H1 (cell line): ENCODE measurements at regions not wholly inside any gene's neighbourhood (a gene's known extent, or its start where the extent isn't known, plus 50 kb on each side); places are given as distances from the start of the nearest gene placed in this dataset.

Experiments used
- CTCF ChIA-PET: fragments of 300-600 bp; sonication (Branson Sonifier 250); formaldehyde crosslinking; loops from one replicate; lab custom pipeline; 2021; ENCODE audit not compliant: partially characterized antibody; lab: Charles Lee
- POLR2A ChIA-PET: fragments of 300-600 bp; sonication (Branson Sonifier 250); formaldehyde crosslinking; loops from one replicate; lab custom pipeline; 2021; ENCODE audit warnings: inconsistent platforms; ENCODE audit not compliant: partially characterized antibody; lab: Charles Lee
- DNase-seq, 2 experiments: peaks; one replicate each; pipeline versions ENCODE4 v3.0.0 to v3.0.0-alpha.2; 2010 to 2022; ENCODE audit warnings: low spot score in 2 of 2, low read depth in 1 of 2, mixed read lengths in 1 of 2
- FAIRE-seq: peaks from 2 replicates; lab custom pipeline; 2011; peaks lifted over from hg19 to GRCh38; lab: Jason Lieb, UNC
- H2AFZ ChIP-seq: 2 replicates; pipeline ENCODE4 v1.8.1; 2012; ENCODE audit warnings: low read length, inconsistent platforms
- H2AK5ac ChIP-seq: 2 replicates; pipeline ENCODE4 v1.6.1; 2013; ENCODE audit warnings: low read depth, low read length
- H2BK120ac ChIP-seq: replicated peaks from 2 replicates; pipeline ENCODE3; 2013; ENCODE audit warnings: low read depth, low read length, inconsistent platforms
- H2BK12ac ChIP-seq: 2 replicates; pipeline ENCODE4 v1.6.1; 2013; ENCODE audit warnings: low read depth, low read length
- H2BK15ac ChIP-seq: 2 replicates; pipeline ENCODE4 v1.6.1; 2013; ENCODE audit warnings: low read length
- H2BK20ac ChIP-seq: 2 replicates; pipeline ENCODE4 v1.6.1; 2013; ENCODE audit warnings: low read length
- H2BK5ac ChIP-seq: 2 replicates; pipeline ENCODE4 v1.6.1; 2013; ENCODE audit warnings: low read depth, low read length
- H3K14ac ChIP-seq: 2 replicates; pipeline ENCODE4 v1.6.1; 2013; ENCODE audit warnings: inconsistent platforms; ENCODE audit not compliant: insufficient read length
- H3K18ac ChIP-seq: 2 replicates; pipeline ENCODE4 v1.6.1; 2013; ENCODE audit warnings: low read length; ENCODE audit errors: extremely low read depth
- H3K23ac ChIP-seq: 2 replicates; pipeline ENCODE4 v1.6.1; 2013; ENCODE audit warnings: inconsistent platforms; ENCODE audit not compliant: insufficient read length
- H3K23me2 ChIP-seq: 2 replicates; pipeline ENCODE4 v1.6.1; 2013; ENCODE audit warnings: low read depth, low read length
- H3K27ac ChIP-seq: 2 replicates; pipeline ENCODE4 v1.6.1; 2011; ENCODE audit warnings: low read depth, low read length, inconsistent platforms
- H3K27me3 ChIP-seq, 4 experiments: replicated peaks in 1 of 4; 1 replicate in 1 of 4; 2 replicates in 3 of 4; pipeline versions ENCODE4 v1.6.1 to v1.8.1; 2011 to 2013; ENCODE audit warnings: low read length in 3 of 4, mild to moderate bottlenecking in 3 of 4, inconsistent platforms in 2 of 4, mixed read lengths in 2 of 4, moderate library complexity in 1 of 4; ENCODE audit not compliant: control insufficient read depth in 3 of 4, insufficient read depth in 3 of 4; ENCODE audit errors: extremely low read depth in 1 of 4
- H3K36me3 ChIP-seq, 4 experiments: 2 replicates each; pipeline versions ENCODE4 v1.6.1 to v1.8.1; 2011 to 2013; ENCODE audit warnings: mild to moderate bottlenecking in 4 of 4, low read length in 3 of 4, moderate library complexity in 2 of 4, control low read depth in 1 of 4, inconsistent platforms in 1 of 4; ENCODE audit not compliant: insufficient read depth in 4 of 4, control insufficient read depth in 2 of 4
- H3K4ac ChIP-seq: replicated peaks from 2 replicates; pipeline ENCODE3; 2013; ENCODE audit warnings: low read length, low read depth, mixed read lengths, inconsistent platforms; ENCODE audit not compliant: insufficient read length
- H3K4me1 ChIP-seq, 4 experiments: replicated peaks in 1 of 4; 1 replicate in 1 of 4; 2 replicates in 3 of 4; pipeline versions ENCODE4 v1.6.1 to v1.8.1; 2011 to 2013; ENCODE audit warnings: low read length in 3 of 4, inconsistent platforms in 2 of 4, mixed read lengths in 1 of 4; ENCODE audit not compliant: insufficient read depth in 4 of 4, control insufficient read depth in 3 of 4
- H3K4me2 ChIP-seq, 2 experiments: 2 replicates each; pipeline versions ENCODE4 v1.6.1 to v1.8.1; 2011 to 2013; ENCODE audit warnings: low read depth in 2 of 2, low read length in 2 of 2, control low read depth in 1 of 2, inconsistent platforms in 1 of 2, mild to moderate bottlenecking in 1 of 2; ENCODE audit not compliant: insufficient read depth in 1 of 2
- H3K4me3 ChIP-seq, 4 experiments: fragments of 200-600, 300-600 bp in 1 of 4; sonication (generic), shearing (Covaris generic), sonication (Bioruptor Twin) in 1 of 4; 2 replicates each; pipeline versions ENCODE4 v1.5.1 to v1.8.1; 2011 to 2016; ENCODE audit warnings: low read length in 4 of 4, low read depth in 3 of 4, control low read depth in 2 of 4, inconsistent platforms in 2 of 4, mild to moderate bottlenecking in 2 of 4, mixed read lengths in 1 of 4, moderate library complexity in 1 of 4; ENCODE audit not compliant: insufficient read depth in 2 of 4; ENCODE audit errors: extremely low read depth in 1 of 4
- H3K56ac ChIP-seq: replicated peaks from 2 replicates; pipeline ENCODE3; 2013; ENCODE audit warnings: low read depth, mild to moderate bottlenecking, mixed read lengths, low read length, inconsistent platforms; ENCODE audit not compliant: insufficient read length
- H3K79me1 ChIP-seq: 2 replicates; pipeline ENCODE4 v1.6.1; 2013; ENCODE audit warnings: low read depth, low read length, control low read depth
- H3K79me2 ChIP-seq, 2 experiments: 2 replicates each; pipeline versions ENCODE4 v1.6.1 to v1.8.1; 2012 to 2013; ENCODE audit warnings: low read length in 2 of 2, mild to moderate bottlenecking in 2 of 2, inconsistent platforms in 1 of 2; ENCODE audit not compliant: insufficient read depth in 2 of 2, control insufficient read depth in 1 of 2
- H3K9ac ChIP-seq, 4 experiments: replicated peaks in 1 of 4; 1 replicate in 1 of 4; 2 replicates in 3 of 4; pipeline versions ENCODE4 v1.6.1 to v1.8.1; 2011 to 2013; ENCODE audit warnings: low read depth in 3 of 4, low read length in 3 of 4, control low read depth in 2 of 4, mild to moderate bottlenecking in 2 of 4, moderate library complexity in 2 of 4, inconsistent platforms in 1 of 4; ENCODE audit errors: extremely low read depth in 1 of 4
- H3K9me3 ChIP-seq, 2 experiments: 2 replicates each; pipeline versions ENCODE4 v1.6.1 to v1.8.1; 2012 to 2013; ENCODE audit warnings: mild to moderate bottlenecking in 2 of 2, moderate library complexity in 2 of 2, control low read depth in 1 of 2, inconsistent platforms in 1 of 2, low read depth in 1 of 2, low read length in 1 of 2, mixed read lengths in 1 of 2; ENCODE audit not compliant: insufficient read depth in 2 of 2
- H4K20me1 ChIP-seq, 2 experiments: replicated peaks in 1 of 2; 2 replicates each; pipeline versions ENCODE3 to v1.8.1; 2011 to 2013; ENCODE audit warnings: inconsistent platforms in 2 of 2, low read length in 2 of 2, mild to moderate bottlenecking in 1 of 2; ENCODE audit not compliant: insufficient read depth in 2 of 2, control insufficient read depth in 1 of 2
- H4K5ac ChIP-seq: 2 replicates; pipeline ENCODE4 v1.6.1; 2013; ENCODE audit warnings: low read length, low read depth, mixed read lengths, inconsistent platforms; ENCODE audit not compliant: insufficient read length
- H4K8ac ChIP-seq: 2 replicates; pipeline ENCODE4 v1.8.0; 2013; ENCODE audit warnings: mild to moderate bottlenecking, moderate library complexity, low read length, inconsistent platforms; ENCODE audit not compliant: insufficient read depth; ENCODE audit errors: extremely low read depth
- H4K91ac ChIP-seq: replicated peaks from 2 replicates; pipeline ENCODE3; 2013; ENCODE audit warnings: low read length, mixed read lengths, inconsistent platforms; ENCODE audit not compliant: insufficient read length
- ATF2 ChIP-seq: IDR thresholded peaks from 2 replicates; pipeline ENCODE4 v1.6.1; 2012; ENCODE audit warnings: low read length, inconsistent platforms
- CTCF ChIP-seq, 3 experiments: IDR thresholded peaks; 1 replicate in 2 of 3; 2 replicates in 1 of 3; pipeline versions ENCODE4 v1.5.1 to v1.6.1; 2011; ENCODE audit warnings: low read length in 3 of 3, mild to moderate bottlenecking in 3 of 3, inconsistent platforms in 2 of 3, low read depth in 1 of 3, moderate library complexity in 1 of 3; ENCODE audit not compliant: insufficient read depth in 1 of 3; ENCODE audit errors: control extremely low read depth in 1 of 3
- GABPA ChIP-seq: IDR thresholded peaks from 2 replicates; pipeline ENCODE4 v1.6.1; 2011; ENCODE audit warnings: mild to moderate bottlenecking, low read length, moderate library complexity, borderline replicate concordance; ENCODE audit not compliant: insufficient read depth
- KDM4A ChIP-seq: IDR thresholded peaks from one replicate; pipeline ENCODE4 v1.7.1; 2012; ENCODE audit warnings: low read depth, mild to moderate bottlenecking, moderate library complexity, low read length, inconsistent platforms; ENCODE audit not compliant: severe bottlenecking
- MAFK ChIP-seq: IDR thresholded peaks from 2 replicates; pipeline ENCODE4 v1.6.1; 2012; ENCODE audit warnings: low read depth, mild to moderate bottlenecking, improper control_type of control experiment, low read length
- NANOG ChIP-seq: IDR thresholded peaks from 2 replicates; pipeline ENCODE4 v1.6.1; 2011; ENCODE audit warnings: low read length, low read depth, mild to moderate bottlenecking, inconsistent platforms; ENCODE audit not compliant: insufficient read depth, poor library complexity, severe bottlenecking
- RNF2 ChIP-seq: fragments of 200-900, 300-1000 bp; sonication (generic); IDR thresholded peaks from 2 replicates; pipeline ENCODE4 v1.7.1; 2016; ENCODE audit warnings: borderline replicate concordance, low read depth, mild to moderate bottlenecking, antibody characterized with exemption, low read length; ENCODE audit not compliant: poor library complexity, severe bottlenecking; ENCODE audit errors: missing control alignments
- RXRA ChIP-seq: IDR thresholded peaks from 2 replicates; pipeline ENCODE4 v1.6.1; 2011; ENCODE audit warnings: low read depth, mild to moderate bottlenecking, low read length, moderate library complexity; ENCODE audit not compliant: insufficient read depth
- SUZ12 ChIP-seq: fragments of 200-600 bp; sonication (generic); IDR thresholded peaks from 2 replicates; pipeline ENCODE4 v1.6.1; 2012; ENCODE audit warnings: mild to moderate bottlenecking, inconsistent platforms, low read length, moderate library complexity, mixed read lengths
- WGBS, 2 experiments: shearing (Covaris generic) in 1 of 2; methylation state at CpG; one replicate each; pipeline versions ENCODE4 v1.1.6 to v1.1.7; 2013 to 2015; ENCODE audit warnings: low lambda C conversion rate in 2 of 2, mixed read lengths in 2 of 2, inconsistent platforms in 1 of 2, low coverage in 1 of 2, missing lambda C conversion rate in 1 of 2; ENCODE audit not compliant: insufficient replicate concordance in 2 of 2, insufficient coverage in 1 of 2, insufficient read length in 1 of 2; ENCODE audit errors: extremely low coverage in 1 of 2, missing lambda C conversion rate in 1 of 2; 5-methylcytosine and 5-hydroxymethylcytosine counted together

- Histone ChIP-seq H4K20me1 (no peaks in the 10 kb centered on the region), H3K27ac (no peak overlapping the region), H2BK12ac (no peak overlapping the region), H3K79me1 (no peaks in the 10 kb centered on the region), H3K27me3 (no peaks in the 10 kb centered on the region), H3K4me3 (no peak overlapping the region), H2BK15ac (no peak overlapping the region), H3K36me3 (no peaks in the 10 kb centered on the region), H3K23ac (no peak overlapping the region), H3K56ac (no peak overlapping the region), H3K9ac (no peak overlapping the region), H4K5ac (no peak overlapping the region), H4K91ac (no peak overlapping the region), H3K23me2 (no peaks in the 10 kb centered on the region), H3K4ac (no peak overlapping the region), H3K14ac (no peak overlapping the region), H3K4me2 (no peak overlapping the region), H2BK5ac (no peak overlapping the region), H4K8ac (no peak overlapping the region)
- ChIA-PET POLR2A (no interaction called here), CTCF (interaction anchor here (1.2 kb wide), 1 partner anchor 18 kb away, joined by 6 read pairs; no protein-coding TSS in a partner anchor)
- WGBS, 2 experiments, result 89% methylated on average over 1 of the region's 1 CpG; no CpG with 5 or more reads in 1 of the 2 experiments
- FAIRE-seq, result no peak
- TF ChIP-seq SUZ12 (no peak), MAFK (no peak), RXRA (no peak), NANOG (no peak), GABPA (no peak), CTCF (IDR thresholded peaks at IDR 0.05; ENCODE audit: control extremely low read depth in 1 of 3, insufficient read depth in 1 of 3, low read depth in 1 of 3, low read length in 3 of 3) (no peak), RNF2 (no peak), KDM4A (no peak), ATF2 (no peak)
- TF ChIP-seq, all 59 proteins: peak for 0
- Histone ChIP-seq H3K18ac (no peak overlapping the region), H3K4me1 (no peaks in the 10 kb centered on the region), H2BK120ac (no peak overlapping the region), H2BK20ac (no peak overlapping the region), H3K79me2 (no peaks in the 10 kb centered on the region; a peak in 1 of 4 replicates), H2AFZ (no peak overlapping the region), H3K9me3 (no peaks in the 10 kb centered on the region), H2AK5ac (no peak overlapping the region)
- no peak for DNase-seq
These were observed 85.6 kb upstream of the PDZRN3 start for GRCh38 chr3:73710340-73710739.
